AG09309 (cell line): ENCODE measurements at regions not wholly inside any gene's neighbourhood (a gene's known extent, or its start where the extent isn't known, plus 50 kb on each side); places are given as distances from the start of the nearest gene placed in this dataset.

Experiments
- DNase-seq: peaks from one replicate; pipeline ENCODE4 v3.0.0-alpha.2; 2010; ENCODE audit warnings: low read depth
- H3K4me3 ChIP-seq: 2 replicates; pipeline ENCODE4 v1.5.1; 2011; ENCODE audit warnings: mild to moderate bottlenecking, low read depth, low read length, moderate library complexity; ENCODE audit not compliant: control insufficient read depth
- TF ChIP-seq, protein P1 (sequence below): IDR thresholded peaks from 2 replicates; pipeline ENCODE4 v1.5.1; 2011; ENCODE audit warnings: mild to moderate bottlenecking, low read depth, low read length, inconsistent platforms; ENCODE audit not compliant: insufficient read depth, control insufficient read depth; ENCODE audit errors: missing control alignments

DNA sequence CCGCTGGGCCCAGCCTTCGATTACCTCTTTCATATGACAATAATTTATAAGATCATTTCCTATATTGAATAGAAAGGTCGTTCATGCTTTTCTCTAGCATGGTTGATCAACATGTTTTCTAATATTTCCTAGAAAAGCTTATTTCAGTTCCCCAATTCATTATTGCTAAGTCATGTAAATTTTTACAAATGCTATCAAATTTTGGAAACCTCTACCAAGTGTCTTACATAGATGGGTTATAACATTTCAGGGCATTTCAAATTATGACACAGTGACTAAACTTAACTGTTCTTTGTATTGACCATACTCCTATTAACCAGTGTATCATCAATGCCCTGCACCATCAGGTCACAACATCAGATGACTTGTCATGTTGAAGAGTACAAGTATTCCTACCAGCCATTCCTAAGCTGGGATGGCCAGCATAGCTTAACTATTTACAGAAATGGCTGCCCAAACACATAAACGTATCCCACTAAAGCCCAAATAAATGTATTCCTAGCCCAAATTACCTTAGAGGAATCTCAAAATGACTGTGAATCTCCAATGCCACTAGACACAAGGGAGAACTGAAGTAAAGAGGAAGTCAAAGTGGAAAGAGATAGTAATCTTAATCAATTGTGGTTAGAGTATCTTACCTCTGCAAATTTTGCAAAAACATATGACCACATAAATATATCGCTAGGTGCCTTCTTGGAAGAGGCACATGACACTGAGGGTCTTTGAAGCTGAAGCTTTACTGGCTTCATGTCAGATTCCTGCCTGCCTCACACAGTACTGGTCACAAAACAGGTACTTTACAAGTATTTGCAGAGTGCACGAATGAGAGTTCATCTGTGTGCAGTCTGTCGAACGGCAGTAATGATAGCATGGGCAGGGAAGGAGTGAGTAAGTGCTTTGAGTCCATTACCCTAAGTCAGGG is 87.3 kb upstream of the TLK1 start:
- TF ChIP-seq, protein P1, sequence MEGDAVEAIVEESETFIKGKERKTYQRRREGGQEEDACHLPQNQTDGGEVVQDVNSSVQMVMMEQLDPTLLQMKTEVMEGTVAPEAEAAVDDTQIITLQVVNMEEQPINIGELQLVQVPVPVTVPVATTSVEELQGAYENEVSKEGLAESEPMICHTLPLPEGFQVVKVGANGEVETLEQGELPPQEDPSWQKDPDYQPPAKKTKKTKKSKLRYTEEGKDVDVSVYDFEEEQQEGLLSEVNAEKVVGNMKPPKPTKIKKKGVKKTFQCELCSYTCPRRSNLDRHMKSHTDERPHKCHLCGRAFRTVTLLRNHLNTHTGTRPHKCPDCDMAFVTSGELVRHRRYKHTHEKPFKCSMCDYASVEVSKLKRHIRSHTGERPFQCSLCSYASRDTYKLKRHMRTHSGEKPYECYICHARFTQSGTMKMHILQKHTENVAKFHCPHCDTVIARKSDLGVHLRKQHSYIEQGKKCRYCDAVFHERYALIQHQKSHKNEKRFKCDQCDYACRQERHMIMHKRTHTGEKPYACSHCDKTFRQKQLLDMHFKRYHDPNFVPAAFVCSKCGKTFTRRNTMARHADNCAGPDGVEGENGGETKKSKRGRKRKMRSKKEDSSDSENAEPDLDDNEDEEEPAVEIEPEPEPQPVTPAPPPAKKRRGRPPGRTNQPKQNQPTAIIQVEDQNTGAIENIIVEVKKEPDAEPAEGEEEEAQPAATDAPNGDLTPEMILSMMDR: no peak
- DNase-seq: no peak
- no peak overlapping the region for H3K4me3 ChIP-seq

DNA sequence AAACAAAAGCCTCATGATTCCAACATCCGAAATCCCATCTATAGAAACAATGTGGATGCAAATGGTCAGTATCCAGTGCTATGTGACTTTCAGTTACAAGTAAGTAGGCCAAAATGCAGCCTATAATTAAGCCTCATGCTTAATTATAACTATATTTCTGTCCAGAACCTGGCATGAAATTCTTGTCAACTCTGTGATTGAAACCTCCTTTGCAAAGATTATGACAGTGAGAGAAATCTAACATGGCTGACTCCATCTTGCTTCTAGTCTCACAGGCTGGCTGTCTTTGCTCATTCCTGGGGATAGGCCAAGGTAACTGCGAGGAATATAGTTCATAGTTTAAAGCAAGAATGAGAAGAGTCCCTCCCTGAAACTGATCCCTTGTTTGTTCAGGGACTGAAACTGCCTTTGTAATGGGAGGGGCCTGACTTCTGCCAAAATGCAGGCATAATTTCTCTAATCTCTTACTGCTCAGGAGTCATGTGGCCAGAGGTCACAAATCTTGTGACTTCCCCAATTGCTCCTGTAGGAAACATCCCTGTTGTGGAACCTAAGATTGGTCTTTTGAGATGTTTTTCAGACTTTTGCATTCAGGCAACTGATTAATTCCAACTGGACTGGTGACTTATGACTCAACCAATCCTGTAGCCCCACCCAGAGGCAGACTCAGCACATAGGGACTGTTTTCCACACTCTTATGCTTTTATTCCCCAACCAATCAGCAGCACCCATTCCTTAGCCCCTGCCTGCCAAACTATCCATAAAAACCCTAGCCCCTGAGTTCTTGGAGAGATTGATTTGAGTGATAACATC is 84.5 kb upstream of the TLK1 start:
- TF ChIP-seq, protein P1: peak; percentile 36
- DNase-seq: peak; percentile 33
- no peak overlapping the region for H3K4me3 ChIP-seq

DNA sequence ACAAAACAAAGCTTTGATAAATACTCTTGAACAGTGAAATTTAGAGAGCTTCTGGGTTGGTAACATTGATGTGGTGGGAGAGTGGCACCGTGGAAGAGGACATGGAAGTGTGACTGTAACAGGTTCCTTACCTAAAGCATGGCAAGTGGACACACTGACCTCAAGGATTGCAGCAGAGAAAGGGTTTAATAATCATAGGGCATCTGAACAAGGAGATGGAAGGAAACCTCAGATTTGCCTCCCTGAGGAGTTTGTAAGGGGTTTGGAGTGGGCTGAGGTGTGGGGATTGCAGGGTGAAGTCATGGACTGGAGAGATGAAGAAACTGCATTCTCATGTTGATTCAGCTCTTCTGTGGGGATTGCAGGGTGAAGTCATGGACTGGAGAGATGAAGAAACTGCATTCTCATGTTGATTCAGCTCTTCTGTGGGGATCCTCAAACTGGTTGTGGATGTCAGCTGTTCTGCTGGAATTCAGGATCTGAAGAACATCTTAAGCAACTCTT is 83.8 kb upstream of the TLK1 start:
- peak; percentile 84 for DNase-seq
- TF ChIP-seq, protein P1: no peak

DNA sequence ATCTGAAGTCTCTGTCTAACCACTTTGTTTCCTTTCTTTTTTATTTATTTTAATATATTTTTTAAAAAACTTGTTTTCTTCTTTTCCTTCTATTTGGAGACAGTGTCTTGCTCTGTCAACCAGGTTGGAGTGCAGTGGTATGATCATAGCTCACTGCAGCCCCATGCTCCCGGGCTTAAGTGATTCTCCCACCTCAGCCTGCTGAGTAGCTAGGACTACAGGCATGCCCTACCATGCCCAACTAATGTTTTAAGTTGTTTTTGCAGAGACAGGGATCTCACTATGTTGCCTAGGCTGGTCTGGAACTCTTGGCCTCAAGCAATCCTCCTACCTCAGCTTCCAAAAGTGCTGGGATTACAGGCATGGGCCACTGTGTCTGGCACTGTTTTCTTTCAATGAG is 81.1 kb upstream of the TLK1 start:
- TF ChIP-seq, protein P1: no peak
- H3K4me3 ChIP-seq: no peak overlapping the region
- no peak for DNase-seq

More for the DNA sequence above, 83.8 kb upstream of the TLK1 start:
- H3K4me3 ChIP-seq: no peak overlapping the region

DNA sequence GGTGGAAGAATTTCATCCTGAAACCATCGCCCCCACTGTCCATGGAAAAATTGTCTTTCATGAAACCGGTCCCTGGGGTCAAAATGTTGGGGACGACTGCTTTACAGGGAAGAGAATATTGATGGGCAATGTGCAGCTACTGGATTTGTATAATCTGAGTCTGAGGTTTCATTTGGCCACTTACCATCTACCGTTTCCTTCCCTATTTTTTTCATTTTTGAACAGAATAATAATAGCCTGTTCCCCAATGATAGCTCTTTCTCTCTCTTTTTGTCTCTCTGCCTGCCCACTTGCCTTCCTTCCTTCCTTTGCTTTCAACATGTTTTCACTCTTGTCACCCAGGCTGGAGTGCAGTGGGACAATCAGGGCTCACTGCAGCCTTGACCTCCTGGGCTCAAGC is 78.3 kb upstream of the TLK1 start:
- no peak overlapping the region for H3K4me3 ChIP-seq
- TF ChIP-seq, protein P1: no peak
- no peak for DNase-seq

DNA sequence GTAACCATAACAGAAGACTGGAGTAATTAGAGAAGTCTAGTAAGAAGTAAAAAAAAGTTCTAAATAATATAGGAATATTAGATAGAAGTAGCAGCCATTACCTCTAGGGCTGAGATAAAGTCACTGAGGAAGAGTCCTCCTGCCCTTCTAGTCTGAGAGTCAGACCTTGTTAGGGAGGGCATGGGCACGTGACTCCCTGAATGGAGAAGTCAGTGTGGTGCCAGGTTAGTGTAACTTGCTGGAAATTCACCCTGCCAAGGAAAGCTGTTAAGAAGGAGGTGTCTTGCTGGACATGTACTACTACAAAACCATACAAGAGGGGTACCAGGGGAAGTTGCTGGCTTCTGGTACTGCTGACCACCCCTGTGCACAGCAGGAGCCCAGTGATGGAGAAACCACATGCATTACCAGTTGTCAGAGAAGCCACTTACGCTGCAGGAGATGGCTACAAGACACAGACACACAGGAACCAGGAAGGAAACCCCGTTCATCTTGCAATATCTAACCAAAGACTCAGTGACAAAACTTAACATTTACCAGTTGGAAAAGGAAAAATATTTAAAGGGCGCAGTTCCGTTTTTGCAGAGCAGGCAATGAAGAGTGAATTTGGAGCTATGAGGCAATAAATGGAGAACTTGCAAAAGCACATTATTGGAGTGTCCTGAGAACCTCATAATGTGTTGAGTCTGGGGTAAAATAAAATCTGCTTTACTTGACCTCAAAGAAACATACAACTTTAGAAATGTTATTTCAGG is 77.2 kb upstream of the TLK1 start:
- DNase-seq: no peak
- TF ChIP-seq, protein P1: no peak
- no peak overlapping the region for H3K4me3 ChIP-seq
